ENCODE measurements at regions not wholly inside any gene's neighbourhood (a gene's known extent, or its start where the extent isn't known, plus 50 kb on each side); places are given as distances from the start of the nearest gene placed in this dataset.
"Not testable (repeated sequence)": the region's sequence is repeated elsewhere in the genome, so short reads cannot be mapped to it uniquely, and the experiment has no call there.

DNA sequence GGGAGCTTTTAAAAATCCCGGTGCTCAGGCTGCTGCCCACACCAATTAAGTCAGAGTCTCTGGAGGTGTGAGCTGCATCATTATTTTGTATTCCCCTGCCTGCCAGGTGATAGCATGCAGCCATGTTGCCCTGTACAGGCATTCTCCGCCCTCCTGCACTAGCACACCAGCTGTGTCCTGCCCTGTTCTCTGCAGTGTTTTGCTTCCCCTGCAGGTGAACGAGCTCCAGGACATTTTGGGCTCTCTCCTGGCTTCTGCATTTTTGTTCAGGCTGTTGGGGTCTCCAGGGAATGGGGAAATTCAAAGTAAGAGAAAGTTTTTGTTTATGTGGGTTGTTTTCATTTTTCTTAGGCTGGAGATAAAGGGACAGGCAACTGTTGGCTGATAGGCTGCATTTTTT, 271.0 kb upstream of the COBL start:
- no peak for DNase-seq

- no peak for DNase-seq
Measured at GRCh38 chr7:51577390-51577789, 260.8 kb upstream of the COBL start.

DNA sequence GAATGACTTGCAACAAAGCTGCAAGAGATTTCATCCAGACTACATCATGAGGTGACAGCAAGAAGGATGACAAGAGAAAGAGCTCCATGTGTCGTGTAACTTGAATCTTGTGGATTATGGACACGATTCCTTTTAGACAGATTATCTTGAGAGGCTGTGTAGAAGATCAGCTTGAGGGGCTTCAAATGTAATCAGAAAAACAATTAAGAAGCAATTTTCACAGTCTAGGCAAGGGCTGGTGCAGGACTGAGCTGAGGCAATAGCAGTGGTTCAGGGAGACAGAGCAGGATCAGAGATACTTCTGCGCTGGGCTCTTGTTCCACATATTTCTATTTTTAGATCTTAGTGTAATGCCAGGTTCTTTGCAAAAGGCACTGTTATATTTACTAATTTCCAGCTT, 253.0 kb upstream of the COBL start:
- DNase-seq: no peak

- DNase-seq: no peak
Measured at GRCh38 chr7:51569176-51569575, 252.6 kb upstream of the COBL start.

- DNase-seq: no peak
Measured at GRCh38 chr7:51551070-51551469, 234.5 kb upstream of the COBL start.

DNA sequence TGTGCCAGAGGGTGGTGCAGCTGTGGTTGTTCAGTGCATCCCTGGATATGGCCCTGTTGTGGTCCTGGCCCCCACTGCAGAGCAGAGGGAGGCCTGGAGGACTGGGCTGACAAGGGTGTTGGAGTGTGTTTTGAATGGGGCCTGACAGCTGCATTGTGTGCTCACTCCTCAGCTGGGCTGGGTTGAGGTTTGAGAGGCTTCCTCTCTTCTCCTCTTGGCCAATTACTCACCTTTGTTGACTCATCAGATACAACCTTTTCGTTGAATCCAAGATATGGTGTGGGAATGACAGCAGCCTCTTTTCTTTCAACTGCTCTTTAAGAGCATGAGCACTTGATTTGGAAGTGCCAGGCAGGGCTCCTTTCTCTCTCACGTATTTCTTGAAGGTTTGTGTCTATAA, 228.5 kb upstream of the COBL start:
- no peak for DNase-seq

- DNase-seq: no peak
Measured at GRCh38 chr7:51543801-51544553, 227.4 kb upstream of the COBL start.

DNA sequence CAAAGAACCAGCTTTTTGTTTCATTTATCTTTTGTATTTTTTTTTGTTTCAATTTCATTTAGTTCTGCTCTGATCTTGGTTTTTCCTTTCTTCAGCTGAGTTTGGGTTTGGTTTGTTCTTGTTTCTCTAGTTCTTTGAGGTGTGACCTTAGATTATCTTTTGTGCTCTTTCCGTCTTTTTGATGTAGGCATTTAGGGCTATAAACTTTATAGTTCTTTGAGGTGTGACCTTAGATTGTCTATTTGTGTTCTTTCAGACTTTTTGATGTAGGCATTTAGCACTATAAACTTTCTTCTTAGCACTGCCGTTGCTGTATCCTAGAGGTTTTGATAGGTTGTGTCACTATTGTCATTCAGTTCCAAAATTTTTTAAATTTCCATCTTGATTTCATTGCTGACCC, 224.3 kb upstream of the COBL start:
- DNase-seq: not testable (repeated sequence)

GRCh38 chr7:51539840-51540239, 223.2 kb upstream of the COBL start:
- no peak for DNase-seq

DNA sequence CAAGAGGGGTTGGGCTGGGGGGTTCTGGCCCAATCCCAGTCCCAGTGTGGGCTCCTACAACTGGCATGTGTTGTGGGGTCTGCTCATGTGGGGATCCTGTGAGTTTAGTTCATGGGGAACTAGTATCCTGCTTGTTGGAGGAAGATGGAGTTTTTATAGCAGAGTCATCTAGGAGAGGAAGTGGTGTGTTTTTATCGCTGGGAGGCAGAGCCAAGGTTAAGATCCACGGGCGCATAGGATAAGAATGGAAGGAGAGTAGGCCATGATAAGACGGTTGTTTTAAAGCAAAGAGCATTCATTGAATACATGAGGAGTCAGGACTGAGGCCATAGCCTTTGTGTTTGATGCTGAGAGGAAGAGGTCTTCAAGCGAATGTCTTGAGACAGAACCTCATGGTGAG, 211.6 kb upstream of the COBL start:
- DNase-seq: no peak

- no peak for DNase-seq
Measured at GRCh38 chr7:51521694-51522312, 205.2 kb upstream of the COBL start.

GRCh38 chr7:51521054-51521453, 204.4 kb upstream of the COBL start:
- no peak for DNase-seq

- DNase-seq: no peak
Measured at GRCh38 chr7:51518646-51519045, 202.0 kb upstream of the COBL start.

DNA sequence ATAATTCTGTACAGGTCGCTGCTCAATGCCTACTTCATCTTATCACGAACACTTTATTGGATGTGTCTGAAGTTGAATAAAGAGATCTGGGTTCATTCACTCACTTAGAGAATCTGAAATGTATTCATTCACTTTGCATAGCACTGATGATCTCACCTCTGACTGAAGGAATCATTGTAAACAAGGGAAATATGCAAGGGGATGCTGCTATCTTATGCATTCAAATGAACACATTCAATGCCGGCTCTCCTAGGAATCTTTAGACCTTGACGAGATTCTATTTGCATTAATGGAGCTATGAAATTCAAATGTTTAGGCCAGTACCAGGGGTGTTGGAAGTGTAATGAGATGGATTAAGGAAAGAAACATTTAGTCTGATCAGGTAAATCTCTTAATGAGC, 200.6 kb upstream of the COBL start:
- DNase-seq: no peak

DNA sequence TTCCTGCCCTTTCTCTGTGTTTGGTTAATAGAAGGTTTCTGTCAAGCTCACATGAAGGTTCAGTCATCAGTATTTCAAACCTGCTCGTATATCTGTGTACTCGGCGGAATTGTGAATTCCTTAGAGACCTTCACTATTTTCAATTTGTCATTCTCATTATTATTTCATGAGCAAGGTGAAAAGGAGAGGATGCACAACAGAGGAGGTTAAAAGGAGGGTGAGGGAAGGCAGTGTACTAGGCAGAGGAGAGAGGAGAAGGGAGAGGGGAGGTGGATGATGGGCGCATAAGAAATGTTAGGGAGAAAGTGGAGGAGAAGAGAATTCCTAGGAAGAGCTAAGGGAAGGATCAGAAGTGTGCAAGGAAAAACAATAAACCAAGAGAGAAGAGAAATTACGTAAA, 185.0 kb upstream of the COBL start:
- DNase-seq: no peak

- no peak for DNase-seq
Measured at GRCh38 chr7:51482976-51483375, 166.4 kb upstream of the COBL start.

- DNase-seq: no peak
Measured at GRCh38 chr7:51481421-51481820, 164.8 kb upstream of the COBL start.

DNA sequence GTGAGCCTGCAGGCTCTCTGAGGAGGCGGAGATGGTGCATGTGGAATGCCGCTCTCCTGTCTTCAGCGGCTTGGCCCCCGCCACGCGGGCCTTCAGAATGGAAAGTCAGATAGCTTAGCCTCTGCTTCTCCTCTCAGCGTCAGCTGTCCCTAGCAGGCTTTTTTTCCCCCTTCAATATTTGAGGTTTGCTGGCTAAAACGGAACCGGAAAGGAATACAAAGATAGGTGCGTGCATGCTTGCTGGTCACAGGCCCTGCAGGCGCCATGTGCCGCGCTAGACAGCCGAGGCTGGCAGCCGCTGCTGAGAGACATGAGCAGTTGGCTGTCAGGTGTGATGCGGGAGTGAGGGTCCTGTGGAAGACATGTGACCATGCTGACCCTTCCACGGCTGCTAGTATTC, 161.2 kb upstream of the COBL start:
- DNase-seq: no peak

GRCh38 chr7:51477323-51477722, 160.7 kb upstream of the COBL start:
- DNase-seq: no peak

DNA sequence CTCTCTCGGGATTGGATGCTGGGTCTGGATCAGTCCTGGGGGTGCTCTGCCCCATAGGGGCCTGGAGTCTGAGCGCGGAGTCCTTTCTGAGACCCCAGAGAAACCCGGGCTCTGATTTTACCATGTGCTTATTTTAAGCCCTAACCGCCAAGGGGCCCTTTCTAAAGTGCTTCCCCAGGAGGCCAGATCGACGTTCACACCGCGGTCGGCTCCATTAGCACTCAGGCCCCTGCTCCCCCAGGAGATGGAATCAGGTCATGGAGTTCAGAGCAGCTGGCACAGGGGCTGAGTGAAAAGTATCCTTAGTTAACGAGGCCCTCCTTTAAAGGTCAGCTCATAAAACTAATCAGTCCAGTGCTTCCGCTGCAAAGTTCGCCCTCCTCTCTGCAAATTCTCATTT, 159.4 kb upstream of the COBL start:
- DNase-seq: no peak

DNA sequence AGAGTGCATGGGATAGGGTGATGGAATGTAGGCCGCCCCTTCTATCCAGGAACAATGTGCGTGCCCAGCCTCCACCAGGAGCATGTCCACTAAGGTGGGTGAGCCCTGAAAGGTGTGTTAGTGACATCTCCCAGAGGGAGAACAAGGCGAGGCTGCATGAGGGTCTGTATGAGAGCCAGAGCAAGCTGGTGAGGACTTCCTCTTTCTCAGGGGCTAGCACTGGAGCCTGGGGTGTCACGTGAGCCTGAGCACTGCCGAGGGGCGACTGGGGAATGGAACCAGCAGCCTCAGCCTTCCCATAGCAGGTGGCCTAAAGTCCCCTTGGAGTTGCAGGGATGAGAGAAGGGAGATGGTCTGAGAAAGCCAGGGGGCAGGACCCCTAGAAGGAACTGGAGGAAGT, 156.3 kb upstream of the COBL start:
- DNase-seq: no peak

GRCh38 chr7:51471981-51472296, 155.3 kb upstream of the COBL start:
- DNase-seq: no peak

- no peak for DNase-seq
Measured at GRCh38 chr7:51471210-51471980, 154.8 kb upstream of the COBL start.

DNA sequence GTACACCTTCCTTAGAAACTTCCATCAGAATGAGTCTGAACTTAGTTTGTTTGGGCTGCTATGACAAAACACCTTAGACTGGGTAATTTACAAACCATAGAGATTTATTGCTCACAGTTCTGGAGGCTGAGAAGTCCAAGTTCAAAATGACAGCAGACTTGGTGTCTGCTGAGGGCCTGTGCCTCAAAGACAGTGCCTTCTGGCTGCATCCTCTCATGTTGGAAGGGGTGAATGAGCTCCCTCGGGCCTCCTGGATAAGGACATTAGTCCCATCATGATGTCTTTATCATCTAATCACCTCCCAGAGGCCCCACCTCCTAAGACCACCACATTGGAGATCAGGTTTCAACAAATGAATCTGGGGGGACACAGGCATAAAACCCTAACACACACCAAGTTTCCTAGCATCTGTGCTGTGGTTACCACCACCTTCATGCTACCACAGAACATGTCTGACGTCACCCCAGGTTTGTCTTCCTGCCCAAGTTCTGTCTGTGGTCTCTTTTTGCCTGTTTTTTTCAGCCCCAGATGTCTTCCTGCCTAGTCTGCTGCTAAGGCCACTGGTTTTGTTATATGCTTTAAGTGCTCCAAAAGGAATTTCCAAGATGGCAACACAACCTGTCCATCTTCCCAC, 150.9 kb upstream of the COBL start:
- DNase-seq: no peak
